PC-9 (cell line): ENCODE measurements at regions not wholly inside any gene's neighbourhood (a gene's known extent, or its start where the extent isn't known, plus 50 kb on each side); places are given as distances from the start of the nearest gene placed in this dataset.

Experiments used
- EZH2 ChIP-seq: fragments of 200-600 bp; sonication (generic); IDR thresholded peaks from 2 replicates; pipeline ENCODE4 v1.8.0; 2017; ENCODE audit warnings: antibody characterized with exemption, low read depth
- TF ChIP-seq, protein P1 (sequence below): fragments of 200-600 bp; sonication (generic); conservative IDR thresholded peaks from 2 replicates; pipeline ENCODE4 v1.6.1; 2017; ENCODE audit warnings: mixed run types, antibody characterized with exemption, mild to moderate bottlenecking, moderate library complexity

GRCh38 chr5:71844862-71845261, 125.8 kb downstream of the CARTPT start:
- TF ChIP-seq, protein P1, sequence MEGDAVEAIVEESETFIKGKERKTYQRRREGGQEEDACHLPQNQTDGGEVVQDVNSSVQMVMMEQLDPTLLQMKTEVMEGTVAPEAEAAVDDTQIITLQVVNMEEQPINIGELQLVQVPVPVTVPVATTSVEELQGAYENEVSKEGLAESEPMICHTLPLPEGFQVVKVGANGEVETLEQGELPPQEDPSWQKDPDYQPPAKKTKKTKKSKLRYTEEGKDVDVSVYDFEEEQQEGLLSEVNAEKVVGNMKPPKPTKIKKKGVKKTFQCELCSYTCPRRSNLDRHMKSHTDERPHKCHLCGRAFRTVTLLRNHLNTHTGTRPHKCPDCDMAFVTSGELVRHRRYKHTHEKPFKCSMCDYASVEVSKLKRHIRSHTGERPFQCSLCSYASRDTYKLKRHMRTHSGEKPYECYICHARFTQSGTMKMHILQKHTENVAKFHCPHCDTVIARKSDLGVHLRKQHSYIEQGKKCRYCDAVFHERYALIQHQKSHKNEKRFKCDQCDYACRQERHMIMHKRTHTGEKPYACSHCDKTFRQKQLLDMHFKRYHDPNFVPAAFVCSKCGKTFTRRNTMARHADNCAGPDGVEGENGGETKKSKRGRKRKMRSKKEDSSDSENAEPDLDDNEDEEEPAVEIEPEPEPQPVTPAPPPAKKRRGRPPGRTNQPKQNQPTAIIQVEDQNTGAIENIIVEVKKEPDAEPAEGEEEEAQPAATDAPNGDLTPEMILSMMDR = no peak
- TF ChIP-seq EZH2 = no peak
